Activated naive CD4-positive, alpha-beta T cell treated with anti-CD3 and anti-CD28 coated beads for 36 hours (primary cell): ENCODE measurements at regions not wholly inside any gene's neighbourhood (a gene's known extent, or its start where the extent isn't known, plus 50 kb on each side); places are given as distances from the start of the nearest gene placed in this dataset.

ENCODE experiments used
- CTCF ChIA-PET: fragments of 350-600 bp; sonication (Branson Sonifier 250); formaldehyde crosslinking; loops from one replicate; lab custom pipeline; 2021; ENCODE audit warnings: antibody characterized with exemption; lab: Charles Lee
- DNase-seq: peaks from one replicate; pipeline ENCODE4 v3.0.0-alpha.2; 2020
- H3K27ac Mint-ChIP-seq: one replicate; pipeline ENCODE4 v1.8.0; 2021; ENCODE audit warnings: mild to moderate bottlenecking, mixed read lengths
- H3K27me3 Mint-ChIP-seq: one replicate; pipeline ENCODE4 v1.8.0; 2021; ENCODE audit warnings: low read depth, mixed read lengths
- H3K36me3 Mint-ChIP-seq: one replicate; pipeline ENCODE4 v1.8.0; 2021; ENCODE audit warnings: low read depth, mixed read lengths
- H3K4me1 Mint-ChIP-seq: one replicate; pipeline ENCODE4 v1.8.0; 2021; ENCODE audit warnings: low read depth, mixed read lengths
- H3K4me3 Mint-ChIP-seq: one replicate; pipeline ENCODE4 v1.8.0; 2021; ENCODE audit warnings: mild to moderate bottlenecking, moderate library complexity, mixed read lengths
- H3K9me3 Mint-ChIP-seq: one replicate; pipeline ENCODE4 v1.8.0; 2021; ENCODE audit warnings: mixed read lengths
- intact Hi-C: fragments of 100-400 bp; cut with micrococcal nuclease; formaldehyde crosslinking; loops from one replicate; pipeline ENCODE4 v1.15.1; 2023

- no peak for DNase-seq
- H3K36me3 Mint-ChIP-seq, result no peaks in the 10 kb centered on the region
- H3K27me3 Mint-ChIP-seq, result peaks cover 11% of the 10 kb centered on the region
- CTCF ChIA-PET, result no interaction called here
- H3K27ac Mint-ChIP-seq, result no peak overlapping the region
- intact Hi-C loops, result no loop called here
- no peak overlapping the region for H3K4me3 Mint-ChIP-seq
- H3K4me1 Mint-ChIP-seq, result no peaks in the 10 kb centered on the region
- no peaks in the 10 kb centered on the region for H3K9me3 Mint-ChIP-seq
Measured at GRCh38 chr4:56195025-56195424, 192.3 kb downstream of the AASDH start.

GRCh38 chr4:56191534-56191933 lies 195.8 kb downstream of the AASDH start:
- Mint-ChIP-seq H3K36me3 (no peaks in the 10 kb centered on the region), H3K4me1 (no peaks in the 10 kb centered on the region), H3K27me3 (peaks cover 2% of the 10 kb centered on the region), H3K4me3 (no peak overlapping the region), H3K27ac (no peak overlapping the region), H3K9me3 (no peaks in the 10 kb centered on the region)
- intact Hi-C loops, result no loop called here
- CTCF ChIA-PET, result no interaction called here
- DNase-seq, result no peak

GRCh38 chr4:56187688-56188087 lies 199.6 kb downstream of the AASDH start:
- Mint-ChIP-seq H3K9me3 (no peaks in the 10 kb centered on the region), H3K27me3 (peaks cover 12% of the 10 kb centered on the region), H3K27ac (no peak overlapping the region), H3K4me1 (no peaks in the 10 kb centered on the region), H3K4me3 (no peak overlapping the region), H3K36me3 (no peaks in the 10 kb centered on the region)
- no peak for DNase-seq
- intact Hi-C loops, result no loop called here
- CTCF ChIA-PET, result no interaction called here

DNA sequence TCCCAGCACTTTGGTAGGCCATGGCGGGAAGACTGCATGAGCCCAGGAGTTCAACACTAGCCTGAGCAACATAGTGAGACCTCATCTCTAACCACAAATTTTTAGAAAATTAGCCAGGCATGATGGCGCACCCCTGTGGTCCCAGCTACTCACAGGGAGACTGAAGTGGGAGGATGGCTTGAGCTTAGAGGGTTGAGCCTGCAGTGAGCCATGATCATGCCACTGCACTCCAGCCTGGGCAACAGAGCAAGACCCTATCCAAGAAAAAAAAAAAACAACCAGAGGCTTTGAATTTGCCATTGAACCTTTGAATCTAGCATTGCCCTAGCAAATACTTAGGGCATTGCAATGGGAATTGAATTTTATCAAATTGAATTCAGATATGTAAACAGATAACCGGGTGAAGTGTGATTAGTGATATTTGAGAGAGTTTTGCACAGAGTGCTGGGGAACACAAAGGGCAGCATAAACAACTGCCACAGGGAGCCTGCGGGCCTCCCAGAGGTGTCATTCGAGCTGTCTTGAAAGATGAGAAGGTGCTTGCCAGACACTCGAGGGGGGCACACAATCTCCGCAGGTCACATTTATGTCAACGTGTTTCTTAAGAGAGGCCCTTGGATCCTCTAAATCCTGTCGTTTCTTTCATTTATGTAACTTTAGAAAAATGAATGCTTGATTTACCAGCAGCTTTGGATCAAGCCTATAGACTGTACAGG lies 200.3 kb downstream of the AASDH start:
- intact Hi-C loops, result no loop called here
- Mint-ChIP-seq H3K4me1 (peaks cover 1% of the 10 kb centered on the region), H3K9me3 (no peaks in the 10 kb centered on the region), H3K27ac (no peak overlapping the region), H3K4me3 (no peak overlapping the region), H3K36me3 (no peaks in the 10 kb centered on the region), H3K27me3 (peaks cover 12% of the 10 kb centered on the region)
- CTCF ChIA-PET, result no interaction called here
- no peak for DNase-seq

DNA sequence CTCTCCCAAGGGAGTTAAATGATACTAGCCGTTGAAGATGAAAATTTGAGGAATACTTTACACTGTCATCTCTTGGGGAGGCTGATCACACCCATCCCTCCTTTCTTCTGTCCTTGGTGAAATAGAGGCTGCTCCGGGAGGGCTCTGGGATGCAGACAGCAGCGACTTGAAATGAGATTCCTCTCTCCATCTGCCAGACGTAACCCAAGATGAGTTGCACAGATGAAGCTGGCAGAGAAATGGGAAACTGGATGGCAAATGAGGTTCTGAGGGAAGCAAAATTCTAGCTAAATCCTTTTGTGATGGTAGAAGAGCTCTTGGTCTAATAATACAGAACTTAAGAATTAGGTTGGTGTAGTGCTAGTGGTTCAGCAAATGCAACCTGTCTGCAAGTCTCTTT lies 201.4 kb downstream of the AASDH start:
- intact Hi-C loops, result no loop called here
- CTCF ChIA-PET, result interaction anchor here (0.5 to 1.0 kb wide), 3 partner anchors 34 to 534 kb away, joined by 3 to 6 read pairs (median 3); no protein-coding TSS in a partner anchor
- no peak overlapping the region for H3K27ac Mint-ChIP-seq
- H3K27me3 Mint-ChIP-seq, result peaks cover 12% of the 10 kb centered on the region
- peaks cover 12% of the 10 kb centered on the region for H3K4me1 Mint-ChIP-seq
- DNase-seq, result no peak
- no peaks in the 10 kb centered on the region for H3K36me3 Mint-ChIP-seq
- no peaks in the 10 kb centered on the region for H3K9me3 Mint-ChIP-seq
- no peak overlapping the region for H3K4me3 Mint-ChIP-seq

GRCh38 chr4:56184214-56184613 lies 203.1 kb downstream of the AASDH start:
- Mint-ChIP-seq H3K4me1 (peaks cover 16% of the 10 kb centered on the region), H3K27ac (no peak overlapping the region), H3K27me3 (peaks cover 15% of the 10 kb centered on the region), H3K9me3 (no peaks in the 10 kb centered on the region), H3K36me3 (no peaks in the 10 kb centered on the region), H3K4me3 (no peak overlapping the region)
- intact Hi-C loops, result no loop called here
- DNase-seq, result no peak
- CTCF ChIA-PET, result no interaction called here

DNA sequence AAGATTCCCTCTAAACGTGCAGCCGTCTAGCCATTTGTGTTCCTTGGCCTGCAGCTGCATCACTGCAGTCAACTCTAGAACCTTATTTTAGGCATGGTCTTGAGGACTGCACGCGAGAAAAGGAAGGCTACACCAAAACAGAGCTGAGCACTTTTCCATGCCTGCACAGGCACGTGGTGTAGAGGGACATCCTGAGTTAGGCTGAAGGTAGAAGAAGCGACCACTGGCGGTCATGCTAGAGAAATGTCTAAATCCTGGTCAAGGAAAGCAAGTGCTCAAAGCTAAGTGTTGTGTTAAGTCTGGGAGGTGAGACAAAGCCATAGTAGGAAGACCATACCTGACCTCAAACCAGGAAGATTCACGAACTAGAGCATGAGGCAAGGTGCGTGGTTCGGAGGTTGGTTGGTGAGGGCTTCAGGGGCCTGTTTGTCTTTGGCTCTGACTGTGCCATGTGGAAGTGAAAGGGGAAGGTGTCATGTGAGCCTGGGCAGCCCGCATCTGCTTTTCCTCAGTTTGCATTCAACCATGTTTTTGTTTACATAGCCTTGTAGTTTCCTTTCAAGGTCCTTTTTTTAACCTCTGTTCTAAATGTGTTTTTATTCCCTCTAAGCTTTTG lies 203.8 kb downstream of the AASDH start:
- H3K4me1 Mint-ChIP-seq, result peaks cover 16% of the 10 kb centered on the region
- no peak for DNase-seq
- no peak overlapping the region for H3K4me3 Mint-ChIP-seq
- no peaks in the 10 kb centered on the region for H3K36me3 Mint-ChIP-seq
- intact Hi-C loops, result no loop called here
- peaks cover 16% of the 10 kb centered on the region for H3K27me3 Mint-ChIP-seq
- H3K9me3 Mint-ChIP-seq, result no peaks in the 10 kb centered on the region
- H3K27ac Mint-ChIP-seq, result no peak overlapping the region
- CTCF ChIA-PET, result no interaction called here

- intact Hi-C loops, result no loop called here
Measured at GRCh38 chr4:56182356-56182755, 204.9 kb downstream of the AASDH start.

GRCh38 chr4:56181140-56181953 lies 205.9 kb downstream of the AASDH start:
- Mint-ChIP-seq H3K9me3 (peaks cover 7% of the 10 kb centered on the region), H3K27ac (peak overlapping the region; percentile 75), H3K4me3 (peak overlapping the region; percentile 10), H3K4me1 (peaks cover 16% of the 10 kb centered on the region), H3K36me3 (no peaks in the 10 kb centered on the region), H3K27me3 (peaks cover 18% of the 10 kb centered on the region)
- peak; percentile 64 for DNase-seq
- intact Hi-C loops, result no loop called here
- CTCF ChIA-PET, result interaction anchor here (1.7 to 2.0 kb wide), 2 partner anchors 119 to 233 kb away, joined by 5 to 7 read pairs; partner anchors contain the start of gene CEP135

More at GRCh38 chr4:56182356-56182755, 204.9 kb downstream of the AASDH start:
- H3K27me3 Mint-ChIP-seq, result peaks cover 17% of the 10 kb centered on the region
- no peak overlapping the region for H3K27ac Mint-ChIP-seq
- DNase-seq, result no peak
- CTCF ChIA-PET, result interaction anchor here (0.5 to 2.0 kb wide), 4 partner anchors 18 to 234 kb away, joined by 3 to 7 read pairs (median 4); partner anchors contain the start of gene CEP135
- H3K4me1 Mint-ChIP-seq, result peaks cover 16% of the 10 kb centered on the region
- peaks cover 2% of the 10 kb centered on the region for H3K9me3 Mint-ChIP-seq
- H3K36me3 Mint-ChIP-seq, result no peaks in the 10 kb centered on the region
- no peak overlapping the region for H3K4me3 Mint-ChIP-seq

DNA sequence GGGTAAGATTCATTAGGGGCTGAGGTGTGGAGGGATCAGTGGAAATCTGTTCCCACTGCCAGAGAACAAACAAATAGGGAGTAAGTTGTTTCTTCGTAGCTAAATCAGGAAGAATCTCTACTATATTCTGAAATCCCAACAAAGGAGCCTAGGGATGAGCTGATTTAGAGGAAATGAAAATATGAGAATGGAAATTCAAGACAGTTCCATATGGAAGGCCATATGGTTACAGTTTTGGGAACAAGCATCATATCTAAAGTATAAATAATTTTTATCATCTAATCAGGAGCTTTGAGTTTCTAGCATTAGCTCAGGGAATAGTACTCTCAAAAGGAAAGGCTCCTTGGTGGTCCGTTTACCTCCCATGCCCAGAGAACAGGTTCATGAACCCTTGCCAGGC lies 218.2 kb downstream of the AASDH start:
- H3K27me3 Mint-ChIP-seq, result peaks cover 10% of the 10 kb centered on the region
- H3K4me3 Mint-ChIP-seq, result no peak overlapping the region
- CTCF ChIA-PET, result no interaction called here
- intact Hi-C loops, result no loop called here
- H3K27ac Mint-ChIP-seq, result no peak overlapping the region
- no peak for DNase-seq
- H3K9me3 Mint-ChIP-seq, result peaks cover 6% of the 10 kb centered on the region
- H3K36me3 Mint-ChIP-seq, result no peaks in the 10 kb centered on the region
- no peaks in the 10 kb centered on the region for H3K4me1 Mint-ChIP-seq

GRCh38 chr4:56164907-56165306 lies 216.2 kb downstream of the CEP135 start:
- no peak overlapping the region for H3K4me3 Mint-ChIP-seq
- CTCF ChIA-PET, result no interaction called here
- peaks cover 8% of the 10 kb centered on the region for H3K27me3 Mint-ChIP-seq
- no peaks in the 10 kb centered on the region for H3K36me3 Mint-ChIP-seq
- H3K9me3 Mint-ChIP-seq, result peaks cover 6% of the 10 kb centered on the region
- no peaks in the 10 kb centered on the region for H3K4me1 Mint-ChIP-seq
- no peak for DNase-seq
- intact Hi-C loops, result no loop called here
- no peak overlapping the region for H3K27ac Mint-ChIP-seq

GRCh38 chr4:56160636-56161035 lies 211.9 kb downstream of the CEP135 start:
- no peak for DNase-seq
- H3K36me3 Mint-ChIP-seq, result no peaks in the 10 kb centered on the region
- H3K27me3 Mint-ChIP-seq, result peaks cover 6% of the 10 kb centered on the region
- CTCF ChIA-PET, result interaction anchor here (0.7 kb wide), 1 partner anchor 368 kb away, joined by 3 read pairs; no protein-coding TSS in a partner anchor
- H3K27ac Mint-ChIP-seq, result no peak overlapping the region
- H3K4me1 Mint-ChIP-seq, result peaks cover 5% of the 10 kb centered on the region
- H3K9me3 Mint-ChIP-seq, result no peaks in the 10 kb centered on the region
- intact Hi-C loops, result no loop called here
- H3K4me3 Mint-ChIP-seq, result no peak overlapping the region
